ENCODE measurements at regions not wholly inside any gene's neighbourhood (a gene's known extent, or its start where the extent isn't known, plus 50 kb on each side); places are given as distances from the start of the nearest gene placed in this dataset.
A peak's percentile ranks its signal among the peaks of the same experiment; 100 is the strongest.

DNA sequence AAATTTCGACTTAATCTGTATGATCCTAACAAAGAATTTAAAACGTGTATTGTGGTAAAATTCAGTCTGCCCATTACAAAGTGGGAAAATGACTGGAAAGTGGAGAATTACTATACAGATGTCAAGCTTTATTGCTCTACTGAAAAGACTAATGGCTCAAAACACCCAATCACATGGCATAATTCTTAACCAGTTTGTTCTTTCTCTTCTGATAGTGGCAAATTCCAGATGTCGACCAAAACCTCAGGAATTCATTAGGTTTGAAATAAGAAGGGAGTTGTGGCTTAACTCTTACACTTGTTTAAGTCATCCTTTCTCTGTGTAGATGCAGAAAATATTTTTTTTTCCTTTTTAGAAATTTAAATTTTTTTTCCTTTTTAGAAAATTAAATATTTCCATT lies 1254.9 kb upstream of the LRRN3 start:
- Histone ChIP-seq H3K4me3 (no peak overlapping the region), H3K9ac (ENCODE audit: insufficient read depth in 1 of 2, low read length in 2 of 2) (no peak overlapping the region), H3K27me3 (ENCODE audit: control insufficient read depth in 3 of 3, insufficient read depth in 3 of 3, low read length in 2 of 3) (no peaks in the 10 kb centered on the region), H3K27ac (ENCODE audit: low read depth in 1 of 2, low read length in 1 of 2) (no peak overlapping the region), H3K36me3 (ENCODE audit: control insufficient read depth in 4 of 4, insufficient read depth in 4 of 4, low read length in 4 of 4) (no peaks in the 10 kb centered on the region), H3K4me1 (ENCODE audit: control insufficient read depth in 5 of 5, insufficient read depth in 5 of 5, low read length in 5 of 5) (no peaks in the 10 kb centered on the region), H3K9me3 (ENCODE audit: control insufficient read depth in 4 of 4, insufficient read depth in 3 of 4, low read length in 3 of 4) (no peaks in the 10 kb centered on the region)
- ATAC-seq (ENCODE audit: insufficient read depth, low FRiP score), result no peak
- DNase-seq, result no peak
- no peak for TF ChIP-seq CTCF (IDR thresholded peaks at IDR 0.05; ENCODE audit: control extremely low read depth, extremely low read depth)
- WGBS, 2 donors, result 87 to 91% methylated on average over 3 of the region's 3 CpGs

DNA sequence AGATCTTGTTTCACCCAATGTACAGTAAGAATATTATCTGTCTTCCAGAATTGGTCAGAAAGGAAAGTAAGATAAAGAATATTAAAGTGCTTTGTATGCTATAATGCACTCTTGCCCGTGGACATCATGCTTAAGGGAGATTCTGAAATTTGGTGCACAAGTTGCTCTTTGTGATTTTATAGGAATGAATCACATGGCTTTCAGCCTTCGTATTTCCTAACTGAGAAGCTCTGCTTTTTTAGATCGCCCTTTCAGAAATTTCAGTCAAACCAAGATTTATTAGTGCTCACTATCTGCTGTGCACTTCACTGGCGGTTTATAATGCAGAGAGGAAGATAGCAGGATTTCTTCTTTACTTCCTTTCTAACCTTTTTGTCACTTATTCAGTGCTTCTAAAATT lies 1248.5 kb upstream of the LRRN3 start:
- H3K27me3 ChIP-seq (ENCODE audit: control insufficient read depth in 3 of 3, insufficient read depth in 3 of 3, low read length in 2 of 3), result no peaks in the 10 kb centered on the region
- no peak overlapping the region for H3K9ac ChIP-seq (ENCODE audit: insufficient read depth in 1 of 2, low read length in 2 of 2)
- no peak for ATAC-seq (ENCODE audit: insufficient read depth, low FRiP score)
- H3K27ac ChIP-seq (ENCODE audit: low read depth in 1 of 2, low read length in 1 of 2), result no peak overlapping the region
- no peaks in the 10 kb centered on the region for H3K36me3 ChIP-seq (ENCODE audit: control insufficient read depth in 4 of 4, insufficient read depth in 4 of 4, low read length in 4 of 4)
- TF ChIP-seq CTCF (IDR thresholded peaks at IDR 0.05; ENCODE audit: control extremely low read depth, extremely low read depth), result no peak
- 84 to 87% methylated on average over 4 of the region's 4 CpGs for WGBS, 2 donors
- no peaks in the 10 kb centered on the region for H3K4me1 ChIP-seq (ENCODE audit: control insufficient read depth in 5 of 5, insufficient read depth in 5 of 5, low read length in 5 of 5)
- no peak overlapping the region for H3K4me3 ChIP-seq
- no peaks in the 10 kb centered on the region for H3K9me3 ChIP-seq (ENCODE audit: control insufficient read depth in 4 of 4, insufficient read depth in 3 of 4, low read length in 3 of 4)
- DNase-seq, result no peak

GRCh38 chr7:109844362-109844761 lies 1246.6 kb upstream of the LRRN3 start:
- DNase-seq (peak in 2 of 3 donors; percentile 17 to 50), ATAC-seq (ENCODE audit: insufficient read depth, low FRiP score) (no peak)
- Histone ChIP-seq H3K9me3 (ENCODE audit: control insufficient read depth in 4 of 4, insufficient read depth in 3 of 4, low read length in 3 of 4) (no peaks in the 10 kb centered on the region), H3K4me1 (ENCODE audit: control insufficient read depth in 5 of 5, insufficient read depth in 5 of 5, low read length in 5 of 5) (no peaks in the 10 kb centered on the region), H3K9ac (ENCODE audit: insufficient read depth in 1 of 2, low read length in 2 of 2) (no peak overlapping the region), H3K36me3 (ENCODE audit: control insufficient read depth in 4 of 4, insufficient read depth in 4 of 4, low read length in 4 of 4) (no peaks in the 10 kb centered on the region), H3K27ac (ENCODE audit: low read depth in 1 of 2, low read length in 1 of 2) (no peak overlapping the region), H3K4me3 (no peak overlapping the region), H3K27me3 (ENCODE audit: control insufficient read depth in 3 of 3, insufficient read depth in 3 of 3, low read length in 2 of 3) (no peaks in the 10 kb centered on the region)
- TF ChIP-seq CTCF (IDR thresholded peaks at IDR 0.05; ENCODE audit: control extremely low read depth, extremely low read depth), result no peak

GRCh38 chr7:109864230-109864629 lies 1226.7 kb upstream of the LRRN3 start:
- DNase-seq (no peak), ATAC-seq (ENCODE audit: insufficient read depth, low FRiP score) (no peak)
- no peak for TF ChIP-seq CTCF (IDR thresholded peaks at IDR 0.05; ENCODE audit: control extremely low read depth, extremely low read depth)
- no peaks in the 10 kb centered on the region for H3K4me1 ChIP-seq (ENCODE audit: control insufficient read depth in 5 of 5, insufficient read depth in 5 of 5, low read length in 5 of 5)
- H3K9me3 ChIP-seq (ENCODE audit: control insufficient read depth in 4 of 4, insufficient read depth in 3 of 4, low read length in 3 of 4), result peaks cover 0 to 4% (median 0%) of the 10 kb centered on the region in 4 donors
- no peak overlapping the region for H3K9ac ChIP-seq (ENCODE audit: insufficient read depth in 1 of 2, low read length in 2 of 2)
- no peak overlapping the region for H3K27ac ChIP-seq (ENCODE audit: low read depth in 1 of 2, low read length in 1 of 2)
- no peak overlapping the region for H3K4me3 ChIP-seq
- no peaks in the 10 kb centered on the region for H3K27me3 ChIP-seq (ENCODE audit: control insufficient read depth in 3 of 3, insufficient read depth in 3 of 3, low read length in 2 of 3)
- no peaks in the 10 kb centered on the region for H3K36me3 ChIP-seq (ENCODE audit: control insufficient read depth in 4 of 4, insufficient read depth in 4 of 4, low read length in 4 of 4)
